A549 (cell line): ENCODE measurements at regions not wholly inside any gene's neighbourhood (a gene's known extent, or its start where the extent isn't known, plus 50 kb on each side); places are given as distances from the start of the nearest gene placed in this dataset.

Source experiments
- ATAC-seq, 2 experiments: fragments of 200-7000 bp in 1 of 2; fragments of >200 bp in 1 of 2; cut with Nextera tagmentation in 1 of 2; cut with Tn5 transposase in 1 of 2; 3 replicates each; pipeline versions ENCODE4 v1.8.0 to v1.9.1; 2018 to 2020; ENCODE audit warnings: mild to moderate bottlenecking in 1 of 2, moderate library complexity in 1 of 2
- CTCF ChIA-PET: fragments of 300-600 bp; sonication (Branson Sonifier 250); formaldehyde crosslinking; extraction: SDS; loops from one replicate; lab custom pipeline; 2021; ENCODE audit warnings: antibody characterized with exemption, inconsistent platforms; lab: Yijun Ruan, JAX
- POLR2A ChIA-PET: fragments of 350-600 bp; formaldehyde crosslinking; extraction: SDS; loops from one replicate; lab custom pipeline; 2021; ENCODE audit warnings: antibody characterized with exemption, inconsistent platforms; lab: Yijun Ruan, JAX
- DNase-seq, 2 experiments: peaks; one replicate each; pipeline versions ENCODE4 v3.0.0 to v3.0.0-alpha.2; 2011 to 2016; ENCODE audit warnings: low read depth in 1 of 2, low spot score in 1 of 2
- FAIRE-seq: peaks from 2 replicates; lab custom pipeline; 2011; peaks lifted over from hg19 to GRCh38; lab: Jason Lieb, UNC
- H3K27ac ChIP-seq, 2 experiments: fragments of >200 bp; sonication (Bioruptor Twin); formaldehyde crosslinking; 3 replicates each; pipeline ENCODE4 v1.5.1; 2016 to 2017
- H3K4me1 ChIP-seq: fragments of >200 bp; sonication (Bioruptor Twin); formaldehyde crosslinking; 3 replicates; pipeline ENCODE4 v1.6.1; 2016
- H3K4me2 ChIP-seq: fragments of >200 bp; sonication (Bioruptor Twin); formaldehyde crosslinking; 3 replicates; pipeline ENCODE4 v1.6.1; 2016
- H3K4me3 ChIP-seq: fragments of >200 bp; sonication (Bioruptor Twin); formaldehyde crosslinking; 3 replicates; pipeline ENCODE4 v1.5.1; 2016
- H3K9me3 ChIP-seq: fragments of >200 bp; sonication (Bioruptor Twin); formaldehyde crosslinking; 3 replicates; pipeline ENCODE4 v1.6.1; 2016
- ATOH8 ChIP-seq: fragments of 250-450 bp; sonication (Bioruptor Pico); IDR thresholded peaks from 2 replicates; pipeline ENCODE4 v1.5.0; 2020; ENCODE audit warnings: low read depth, mild to moderate bottlenecking, moderate library complexity
- BHLHE40 ChIP-seq: IDR thresholded peaks from 2 replicates; pipeline ENCODE4 v1.6.1; 2012; ENCODE audit warnings: low read depth, low read length, inconsistent platforms
- CHD4 ChIP-seq: fragments of 200-600 bp; sonication (generic); IDR thresholded peaks from 2 replicates; pipeline ENCODE4 v1.6.1; 2016; ENCODE audit warnings: antibody characterized with exemption, mild to moderate bottlenecking, borderline replicate concordance
- EHF ChIP-seq: fragments of 250-450 bp; sonication (Bioruptor Pico); IDR thresholded peaks from 2 replicates; pipeline ENCODE4 v1.5.0; 2020; ENCODE audit warnings: mild to moderate bottlenecking
- EHMT2 ChIP-seq: fragments of 200-600 bp; sonication (generic); IDR thresholded peaks from 2 replicates; pipeline ENCODE4 v1.6.1; 2016; ENCODE audit warnings: antibody characterized with exemption, low read depth, mild to moderate bottlenecking, moderate library complexity
- FOXS1 ChIP-seq: fragments of 250-450 bp; sonication (Bioruptor Pico); IDR thresholded peaks from 2 replicates; pipeline ENCODE4 v1.5.0; 2020; ENCODE audit warnings: mild to moderate bottlenecking, moderate library complexity
- HES2 ChIP-seq: fragments of >200 bp; sonication (Bioruptor Twin); formaldehyde crosslinking; IDR thresholded peaks from 2 replicates; pipeline ENCODE4 v1.6.1; 2016
- HEYL ChIP-seq: fragments of 250-450 bp; sonication (Bioruptor Pico); IDR thresholded peaks from 2 replicates; pipeline ENCODE4 v1.8.0; 2021; ENCODE audit warnings: mild to moderate bottlenecking, moderate library complexity
- HOXB5 ChIP-seq: fragments of 250-450 bp; sonication (Bioruptor Pico); IDR thresholded peaks from 2 replicates; pipeline ENCODE4 v1.5.0; 2020; ENCODE audit warnings: mild to moderate bottlenecking, moderate library complexity
- NFE2L2 ChIP-seq: fragments of 150-350 bp; conservative IDR thresholded peaks from 2 replicates; pipeline ENCODE4 v1.6.1; 2014; ENCODE audit warnings: low read length
- PBX3 ChIP-seq: IDR thresholded peaks from 2 replicates; pipeline ENCODE4 v1.6.1; 2012
- PHF8 ChIP-seq: fragments of 200-600 bp; sonication (generic); IDR thresholded peaks from 2 replicates; pipeline ENCODE4 v1.6.1; 2016; ENCODE audit warnings: low read depth, mild to moderate bottlenecking, antibody characterized with exemption, moderate library complexity, borderline replicate concordance
- POLR2AphosphoS2 ChIP-seq: conservative IDR thresholded peaks from 2 replicates; pipeline ENCODE4 v1.6.1; 2012; ENCODE audit warnings: low read length, improper control_type of control experiment, inconsistent platforms
- RARB ChIP-seq: fragments of 250-450 bp; sonication (Bioruptor Pico); IDR thresholded peaks from 2 replicates; pipeline ENCODE4 v1.8.0; 2021; ENCODE audit warnings: mild to moderate bottlenecking, moderate library complexity
- RCOR1 ChIP-seq: fragments of 150-350 bp; IDR thresholded peaks from 2 replicates; pipeline ENCODE4 v1.6.1; 2014; ENCODE audit warnings: antibody characterized with exemption, low read length, low read depth
- RNF2 ChIP-seq: fragments of 200-600 bp; sonication (generic); IDR thresholded peaks from 2 replicates; pipeline ENCODE4 v1.6.1; 2016; ENCODE audit warnings: low read depth, mild to moderate bottlenecking, antibody characterized with exemption, moderate library complexity, borderline replicate concordance
- SMC3 ChIP-seq: fragments of >200 bp; sonication (Bioruptor Twin); formaldehyde crosslinking; IDR thresholded peaks from 3 replicates; pipeline ENCODE4 v1.6.1; 2018; ENCODE audit warnings: inconsistent platforms
- TFCP2L1 ChIP-seq: fragments of 250-450 bp; sonication (Bioruptor Pico); IDR thresholded peaks from 2 replicates; pipeline ENCODE4 v1.5.0; 2021; ENCODE audit warnings: mild to moderate bottlenecking
- TP53 ChIP-seq: fragments of 250-450 bp; sonication (Bioruptor Pico); IDR thresholded peaks from 2 replicates; pipeline ENCODE4 v1.5.0; 2021; ENCODE audit warnings: mild to moderate bottlenecking, moderate library complexity
- ZSCAN20 ChIP-seq: fragments of 250-450 bp; sonication (Bioruptor Pico); IDR thresholded peaks from 2 replicates; pipeline ENCODE4 v1.8.0; 2022; ENCODE audit warnings: mild to moderate bottlenecking, moderate library complexity
- WGBS: methylation state at CpG from one replicate; pipeline ENCODE4 v1.1.6; 2017; ENCODE audit errors: missing lambda C conversion rate; 5-methylcytosine and 5-hydroxymethylcytosine counted together
- TF ChIP-seq, protein P1 (sequence below): IDR thresholded peaks from 2 replicates; pipeline ENCODE4 v1.6.1; 2012
- TF ChIP-seq, protein P2 (sequence below): fragments of 200-600 bp; sonication (generic); IDR thresholded peaks from 2 replicates; pipeline ENCODE4 v1.6.1; 2016; ENCODE audit warnings: antibody characterized with exemption, mild to moderate bottlenecking, moderate library complexity
- TF ChIP-seq, protein P3 (sequence below): IDR thresholded peaks from 2 replicates; pipeline ENCODE4 v1.6.1; 2012; ENCODE audit warnings: low read depth, borderline replicate concordance
- TF ChIP-seq, protein P4 (sequence below): fragments of 150-350 bp; IDR thresholded peaks from 2 replicates; pipeline ENCODE4 v1.6.1; 2014; ENCODE audit warnings: low read depth, mild to moderate bottlenecking, low read length

GRCh38 chr4:62344915-62345314 is 1144.8 kb downstream of the ADGRL3 start:
- FAIRE-seq, result no peak
- Histone ChIP-seq H3K27ac (no peak overlapping the region), H3K9me3 (no peaks in the 10 kb centered on the region), H3K4me2 (no peak overlapping the region), H3K4me3 (no peak overlapping the region), H3K4me1 (no peaks in the 10 kb centered on the region)
- CTCF ChIA-PET, result no interaction called here
- no peak for DNase-seq
- TF ChIP-seq, protein P1, sequence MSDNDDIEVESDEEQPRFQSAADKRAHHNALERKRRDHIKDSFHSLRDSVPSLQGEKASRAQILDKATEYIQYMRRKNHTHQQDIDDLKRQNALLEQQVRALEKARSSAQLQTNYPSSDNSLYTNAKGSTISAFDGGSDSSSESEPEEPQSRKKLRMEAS, result no peak
- TF ChIP-seq TP53 (CRISPR knock-in tag), result no peak
- TF ChIP-seq ZSCAN20 (CRISPR knock-in tag), result no peak
- no peak for TF ChIP-seq POLR2AphosphoS2
- TF ChIP-seq RNF2, result no peak
- no peak for ATAC-seq
- 0% methylated on average over 4 of the region's 4 CpGs for WGBS
- POLR2A ChIA-PET, result no interaction called here

DNA sequence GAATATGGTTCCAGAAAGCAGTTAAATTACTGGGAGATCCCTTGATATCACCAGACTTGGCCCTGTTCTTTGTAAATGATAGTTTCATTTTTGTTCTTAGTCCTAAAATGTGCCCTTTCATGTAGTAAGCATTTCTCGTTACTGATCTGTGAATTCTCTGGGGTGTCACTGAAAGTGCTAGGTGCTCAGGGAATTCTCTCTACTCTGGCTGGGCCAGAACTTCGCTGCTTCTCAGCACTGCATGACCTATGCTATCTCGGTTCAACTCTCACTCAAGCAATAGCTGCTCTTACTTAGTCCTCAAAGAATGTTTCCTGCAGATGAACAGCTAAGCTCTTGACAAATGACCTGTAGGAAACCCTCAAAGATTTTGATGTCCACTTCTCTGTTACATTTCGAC is 1144.3 kb downstream of the ADGRL3 start:
- TF ChIP-seq EHMT2 (no peak), PHF8 (no peak), TFCP2L1 (CRISPR knock-in tag) (no peak), ATOH8 (CRISPR knock-in tag) (no peak), HES2 (no peak), POLR2AphosphoS2 (no peak), CHD4 (no peak), NFE2L2 (no peak), SMC3 (no peak), BHLHE40 (no peak), HEYL (CRISPR knock-in tag) (no peak), RARB (CRISPR knock-in tag) (no peak), FOXS1 (no peak), EHF (CRISPR knock-in tag) (no peak), PBX3 (no peak), HOXB5 (CRISPR knock-in tag) (no peak), RCOR1 (no peak)
- TF ChIP-seq, protein P2, sequence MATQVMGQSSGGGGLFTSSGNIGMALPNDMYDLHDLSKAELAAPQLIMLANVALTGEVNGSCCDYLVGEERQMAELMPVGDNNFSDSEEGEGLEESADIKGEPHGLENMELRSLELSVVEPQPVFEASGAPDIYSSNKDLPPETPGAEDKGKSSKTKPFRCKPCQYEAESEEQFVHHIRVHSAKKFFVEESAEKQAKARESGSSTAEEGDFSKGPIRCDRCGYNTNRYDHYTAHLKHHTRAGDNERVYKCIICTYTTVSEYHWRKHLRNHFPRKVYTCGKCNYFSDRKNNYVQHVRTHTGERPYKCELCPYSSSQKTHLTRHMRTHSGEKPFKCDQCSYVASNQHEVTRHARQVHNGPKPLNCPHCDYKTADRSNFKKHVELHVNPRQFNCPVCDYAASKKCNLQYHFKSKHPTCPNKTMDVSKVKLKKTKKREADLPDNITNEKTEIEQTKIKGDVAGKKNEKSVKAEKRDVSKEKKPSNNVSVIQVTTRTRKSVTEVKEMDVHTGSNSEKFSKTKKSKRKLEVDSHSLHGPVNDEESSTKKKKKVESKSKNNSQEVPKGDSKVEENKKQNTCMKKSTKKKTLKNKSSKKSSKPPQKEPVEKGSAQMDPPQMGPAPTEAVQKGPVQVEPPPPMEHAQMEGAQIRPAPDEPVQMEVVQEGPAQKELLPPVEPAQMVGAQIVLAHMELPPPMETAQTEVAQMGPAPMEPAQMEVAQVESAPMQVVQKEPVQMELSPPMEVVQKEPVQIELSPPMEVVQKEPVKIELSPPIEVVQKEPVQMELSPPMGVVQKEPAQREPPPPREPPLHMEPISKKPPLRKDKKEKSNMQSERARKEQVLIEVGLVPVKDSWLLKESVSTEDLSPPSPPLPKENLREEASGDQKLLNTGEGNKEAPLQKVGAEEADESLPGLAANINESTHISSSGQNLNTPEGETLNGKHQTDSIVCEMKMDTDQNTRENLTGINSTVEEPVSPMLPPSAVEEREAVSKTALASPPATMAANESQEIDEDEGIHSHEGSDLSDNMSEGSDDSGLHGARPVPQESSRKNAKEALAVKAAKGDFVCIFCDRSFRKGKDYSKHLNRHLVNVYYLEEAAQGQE, result no peak
- TF ChIP-seq, protein P3, sequence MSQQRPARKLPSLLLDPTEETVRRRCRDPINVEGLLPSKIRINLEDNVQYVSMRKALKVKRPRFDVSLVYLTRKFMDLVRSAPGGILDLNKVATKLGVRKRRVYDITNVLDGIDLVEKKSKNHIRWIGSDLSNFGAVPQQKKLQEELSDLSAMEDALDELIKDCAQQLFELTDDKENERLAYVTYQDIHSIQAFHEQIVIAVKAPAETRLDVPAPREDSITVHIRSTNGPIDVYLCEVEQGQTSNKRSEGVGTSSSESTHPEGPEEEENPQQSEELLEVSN, result no peak
- TF ChIP-seq, protein P4, sequence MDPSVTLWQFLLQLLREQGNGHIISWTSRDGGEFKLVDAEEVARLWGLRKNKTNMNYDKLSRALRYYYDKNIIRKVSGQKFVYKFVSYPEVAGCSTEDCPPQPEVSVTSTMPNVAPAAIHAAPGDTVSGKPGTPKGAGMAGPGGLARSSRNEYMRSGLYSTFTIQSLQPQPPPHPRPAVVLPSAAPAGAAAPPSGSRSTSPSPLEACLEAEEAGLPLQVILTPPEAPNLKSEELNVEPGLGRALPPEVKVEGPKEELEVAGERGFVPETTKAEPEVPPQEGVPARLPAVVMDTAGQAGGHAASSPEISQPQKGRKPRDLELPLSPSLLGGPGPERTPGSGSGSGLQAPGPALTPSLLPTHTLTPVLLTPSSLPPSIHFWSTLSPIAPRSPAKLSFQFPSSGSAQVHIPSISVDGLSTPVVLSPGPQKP, result no peak
- no peak for FAIRE-seq

More for the DNA sequence above, 1144.3 kb downstream of the ADGRL3 start:
- Histone ChIP-seq H3K4me1 (no peaks in the 10 kb centered on the region), H3K9me3 (no peaks in the 10 kb centered on the region), H3K4me2 (no peak overlapping the region), H3K4me3 (no peak overlapping the region), H3K27ac (no peak overlapping the region)
- no peak for DNase-seq
- ChIA-PET POLR2A (no interaction called here), CTCF (no interaction called here)
- ATAC-seq, result no peak
- WGBS, result 0% methylated on average over 4 of the region's 4 CpGs
